Vagina (tissue), 2 donors: ENCODE measurements at regions not wholly inside any gene's neighbourhood (a gene's known extent, or its start where the extent isn't known, plus 50 kb on each side); places are given as distances from the start of the nearest gene placed in this dataset.

Source experiments
- CTCF ChIP-seq, 3 experiments: fragments of 450-650 bp in 2 of 3; fragments of 200-600 bp in 1 of 3; sonication (generic) in 1 of 3; IDR thresholded peaks; one replicate each; pipeline ENCODE4 v1.5.1; 2017 to 2019; ENCODE audit warnings: antibody characterized with exemption in 3 of 3, mild to moderate bottlenecking in 2 of 3, moderate library complexity in 2 of 3
- POLR2A ChIP-seq, 2 donors: fragments of 450-650 bp; IDR thresholded peaks; one replicate each; pipeline ENCODE4 v1.6.1; 2017; ENCODE audit warnings: antibody characterized with exemption in 2 of 2, mild to moderate bottlenecking in 2 of 2, moderate library complexity in 2 of 2

- TF ChIP-seq CTCF (IDR thresholded peaks at IDR 0.05) (no peak), POLR2A (IDR thresholded peaks at IDR 0.05) (no peak)
Measured at GRCh38 chr2:239819974-239820555, 205.1 kb downstream of the NDUFA10 start.
